ENCODE measurements at regions not wholly inside any gene's neighbourhood (a gene's known extent, or its start where the extent isn't known, plus 50 kb on each side); places are given as distances from the start of the nearest gene placed in this dataset.

GRCh38 chr4:12791536-12791935 is 692.6 kb downstream of the RAB28 start:
- Histone ChIP-seq H3K79me2 (ENCODE audit: insufficient read depth, low read length) (no peaks in the 10 kb centered on the region), H3K27ac (ENCODE audit: low read depth, low read length) (no peak overlapping the region), H3K9ac (ENCODE audit: low read length) (no peak overlapping the region), H4K20me1 (ENCODE audit: insufficient read depth) (no peaks in the 10 kb centered on the region), H2AFZ (ENCODE audit: low read depth, low read length, poor library complexity, severe bottlenecking) (no peak overlapping the region), H3K36me3 (ENCODE audit: control insufficient read depth in 1 of 2, insufficient read depth in 2 of 2, low read length in 2 of 2) (no peaks in the 10 kb centered on the region), H3K4me2 (ENCODE audit: low read length) (no peak overlapping the region), H3K9me2 (ENCODE audit: insufficient read depth) (0 out of 2 replicates have a peak, but pooled peaks cover 4% of the 10 kb centered on the region), H3K27me3 (ENCODE audit: insufficient read depth, low read length) (no peaks in the 10 kb centered on the region), H3K4me3 (replicated peaks in 1 of 2; ENCODE audit: low read depth in 1 of 2, low read length in 2 of 2) (no peak overlapping the region), H3K9me3 (ENCODE audit: control insufficient read depth in 1 of 2, insufficient read depth in 1 of 2, low read depth in 1 of 2, low read length in 2 of 2) (no peaks in the 10 kb centered on the region), H3K4me1 (ENCODE audit: control insufficient read depth in 1 of 2, insufficient read depth in 2 of 2, low read length in 2 of 2) (no peaks in the 10 kb centered on the region)
- no TSS peak for BruUV-seq (replicated peaks)
- ATAC-seq = no peak
- DNase-seq (ENCODE audit: low read depth, low spot score) = no peak
- intact Hi-C loops (cut with micrococcal nuclease) = no loop called here
- POLR2A ChIA-PET = no interaction called here
- TF ChIP-seq ZFX (IDR thresholded peaks at IDR 0.05) = no peak
- no peak for TF ChIP-seq ATF3 (IDR thresholded peaks at IDR 0.05)
- TF ChIP-seq SP1 (IDR thresholded peaks at IDR 0.05; ENCODE audit: low read depth) = no peak
- no peak for TF ChIP-seq SRF (IDR thresholded peaks at IDR 0.05; ENCODE audit: low read depth)
- no peak for TF ChIP-seq ZBTB33 (IDR thresholded peaks at IDR 0.05; ENCODE audit: extremely low read depth, insufficient replicate concordance, low read length)
- no peak for TF ChIP-seq CEBPB (IDR thresholded peaks at IDR 0.05; ENCODE audit: low read depth)
- TF ChIP-seq SIN3A (IDR thresholded peaks at IDR 0.05; ENCODE audit: low read depth) = no peak
- TF ChIP-seq POLR2A (IDR thresholded peaks at IDR 0.05; ENCODE audit: borderline replicate concordance, extremely low read depth, insufficient read depth, insufficient read length) = no peak
- TF ChIP-seq MAX (IDR thresholded peaks at IDR 0.05) = no peak
- TF ChIP-seq CTCF (IDR thresholded peaks at IDR 0.05 in 2 of 3, conservative IDR thresholded peaks at IDR 0.05 in 1 of 3; ENCODE audit: borderline replicate concordance in 1 of 3, insufficient read depth in 1 of 3, low read depth in 2 of 3, low read length in 2 of 3) = no peak
- TF ChIP-seq EGR1 (IDR thresholded peaks at IDR 0.05; ENCODE audit: low read depth) = no peak
- CTCF ChIA-PET = no interaction called here
- RAD21 ChIA-PET (ENCODE audit: low non-redundant PET in 1 of 2, low total read pairs in 2 of 2, uncharacterized antibody in 2 of 2, unreplicated experiment in 2 of 2) = no interaction called here
